SK-N-SH (cell line): ENCODE measurements at regions not wholly inside any gene's neighbourhood (a gene's known extent, or its start where the extent isn't known, plus 50 kb on each side); places are given as distances from the start of the nearest gene placed in this dataset.

Source experiments
- FOXM1 ChIP-seq: IDR thresholded peaks from 2 replicates; pipeline ENCODE4 v1.4.0; 2012; ENCODE audit warnings: low read depth, mild to moderate bottlenecking
- TEAD4 ChIP-seq: IDR thresholded peaks from 2 replicates; pipeline ENCODE4 v1.4.0; 2012; ENCODE audit warnings: mild to moderate bottlenecking, borderline replicate concordance; ENCODE audit not compliant: insufficient read depth

DNA sequence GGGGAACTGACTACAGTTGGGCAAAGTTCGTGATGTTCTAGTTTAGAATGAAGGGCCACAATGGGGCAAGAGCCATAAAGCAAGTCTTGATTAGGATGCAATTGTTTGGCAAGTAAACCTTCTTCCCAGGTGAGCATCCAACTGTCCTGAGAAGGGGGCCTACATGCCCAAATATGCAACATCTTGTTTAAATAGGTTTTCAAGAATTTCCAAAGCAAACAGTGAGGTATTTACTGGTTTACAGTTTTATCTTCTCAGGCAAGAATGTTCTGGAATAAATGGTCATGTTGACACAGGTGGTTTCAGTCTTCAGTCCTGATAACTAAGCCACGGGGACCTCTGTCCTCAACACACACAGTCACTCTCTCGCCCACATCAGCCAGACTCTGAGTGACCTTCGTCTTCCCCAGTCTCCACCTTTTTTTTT lies 90.3 kb upstream of the FAM174B start:
- TF ChIP-seq FOXM1 (no peak), TEAD4 (no peak)
